Ovary (tissue), 7 donors: ENCODE measurements at regions not wholly inside any gene's neighbourhood (a gene's known extent, or its start where the extent isn't known, plus 50 kb on each side); places are given as distances from the start of the nearest gene placed in this dataset.

Source experiments
- DNase-seq, 5 donors: peaks; one replicate each; pipeline ENCODE4 v3.0.0-alpha.2; 2019 to 2020
- H3K27ac ChIP-seq, 2 donors: fragments of 200-600 bp; one replicate each; pipeline versions ENCODE4 v1.5.1 to v1.8.0; 2019 to 2022
- H3K27me3 ChIP-seq: fragments of 200-600 bp; one replicate; pipeline ENCODE4 v1.8.0; 2022
- H3K36me3 ChIP-seq: fragments of 200-600 bp; sonication (generic); one replicate; pipeline ENCODE4 v1.5.1; 2019
- H3K4me1 ChIP-seq: one replicate; pipeline ENCODE4 v1.8.1; 2013; ENCODE audit warnings: mild to moderate bottlenecking, moderate library complexity; ENCODE audit not compliant: insufficient read depth
- H3K4me3 ChIP-seq: fragments of 200-600 bp; sonication (generic); one replicate; pipeline ENCODE4 v1.5.1; 2017
- H3K9me3 ChIP-seq, 2 donors: fragments of 200-600 bp in 1 of 2; sonication (generic) in 1 of 2; one replicate each; pipeline versions ENCODE4 v1.5.1 to v1.8.1; 2013 to 2019; ENCODE audit warnings: mild to moderate bottlenecking in 1 of 2, moderate library complexity in 1 of 2
- EP300 ChIP-seq: sonication (generic); formaldehyde crosslinking; IDR thresholded peaks from one replicate; pipeline ENCODE4 v1.6.1; 2017; ENCODE audit warnings: antibody characterized with exemption
- POLR2A ChIP-seq: fragments of 450-650 bp; IDR thresholded peaks from one replicate; pipeline ENCODE4 v1.6.1; 2017; ENCODE audit warnings: antibody characterized with exemption, mild to moderate bottlenecking, moderate library complexity
- WGBS, 3 donors: extraction: QIAGEN DNeasy Blood & Tissue Kit in 1 of 3; methylation state at CpG; one replicate each; pipeline versions ENCODE4 v1.1.5 to v1.1.7; 2013 to 2017; 5-methylcytosine and 5-hydroxymethylcytosine counted together
- intact Hi-C, 4 donors: fragments of 100-400 bp; cut with DNase I; formaldehyde crosslinking; loops; one replicate each; pipeline versions ENCODE4 v1.11.0 to v1.15.1; 2022 to 2023
- TF ChIP-seq, protein P1 (sequence below), 3 donors: fragments of 450-650 bp in 2 of 3; fragments of 200-600 bp in 1 of 3; IDR thresholded peaks; one replicate each; pipeline versions ENCODE4 v1.5.1 to v1.8.0; 2016 to 2022; ENCODE audit warnings: antibody characterized with exemption in 3 of 3, mild to moderate bottlenecking in 1 of 3
- donor health status: DM: no; HTN: no; CAD: no; lungs with moderate emphysema.
- donor health status: DM: no; HTN: no; CAD: no.
- donor health status: Bipolar disorder and iron deficiency.
- donor health status: DM: no; HTN: no; CAD: no.
- donor health status: DM: yes; HTN: yes; CAD: no.

DNA sequence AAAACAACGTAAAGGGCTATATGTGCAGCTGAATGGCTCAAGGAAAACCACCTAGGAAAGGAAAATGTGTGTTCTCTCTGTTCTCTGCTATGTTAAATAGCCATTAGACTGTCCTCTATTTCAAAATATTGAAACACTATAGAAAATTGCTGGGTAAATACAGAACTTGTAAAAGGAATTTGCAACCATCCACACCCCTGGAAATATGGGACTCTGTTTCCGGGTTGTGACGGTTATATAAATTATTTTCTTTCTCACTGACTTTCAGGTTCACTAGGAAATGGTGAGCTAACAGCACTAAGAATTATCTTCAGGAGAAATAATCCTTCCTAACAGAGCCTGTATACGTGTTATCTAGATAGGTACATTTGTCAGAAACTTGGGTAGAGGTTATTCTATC, 161.0 kb upstream of the DKK2 start:
- Histone ChIP-seq H3K4me1 (no peaks in the 10 kb centered on the region), H3K4me3 (no peak overlapping the region), H3K9me3 (no peaks in the 10 kb centered on the region), H3K36me3 (no peaks in the 10 kb centered on the region), H3K27me3 (no peaks in the 10 kb centered on the region), H3K27ac (no peak overlapping the region)
- intact Hi-C loops, result no loop called here
- DNase-seq, result no peak
- TF ChIP-seq, protein P1, sequence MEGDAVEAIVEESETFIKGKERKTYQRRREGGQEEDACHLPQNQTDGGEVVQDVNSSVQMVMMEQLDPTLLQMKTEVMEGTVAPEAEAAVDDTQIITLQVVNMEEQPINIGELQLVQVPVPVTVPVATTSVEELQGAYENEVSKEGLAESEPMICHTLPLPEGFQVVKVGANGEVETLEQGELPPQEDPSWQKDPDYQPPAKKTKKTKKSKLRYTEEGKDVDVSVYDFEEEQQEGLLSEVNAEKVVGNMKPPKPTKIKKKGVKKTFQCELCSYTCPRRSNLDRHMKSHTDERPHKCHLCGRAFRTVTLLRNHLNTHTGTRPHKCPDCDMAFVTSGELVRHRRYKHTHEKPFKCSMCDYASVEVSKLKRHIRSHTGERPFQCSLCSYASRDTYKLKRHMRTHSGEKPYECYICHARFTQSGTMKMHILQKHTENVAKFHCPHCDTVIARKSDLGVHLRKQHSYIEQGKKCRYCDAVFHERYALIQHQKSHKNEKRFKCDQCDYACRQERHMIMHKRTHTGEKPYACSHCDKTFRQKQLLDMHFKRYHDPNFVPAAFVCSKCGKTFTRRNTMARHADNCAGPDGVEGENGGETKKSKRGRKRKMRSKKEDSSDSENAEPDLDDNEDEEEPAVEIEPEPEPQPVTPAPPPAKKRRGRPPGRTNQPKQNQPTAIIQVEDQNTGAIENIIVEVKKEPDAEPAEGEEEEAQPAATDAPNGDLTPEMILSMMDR (IDR thresholded peaks at IDR 0.05), result no peak
- TF ChIP-seq EP300, result no peak
- TF ChIP-seq POLR2A, result no peak
- 68 to 84% (median 77%) methylated on average over 4 of the region's 4 CpGs for WGBS, 3 donors

DNA sequence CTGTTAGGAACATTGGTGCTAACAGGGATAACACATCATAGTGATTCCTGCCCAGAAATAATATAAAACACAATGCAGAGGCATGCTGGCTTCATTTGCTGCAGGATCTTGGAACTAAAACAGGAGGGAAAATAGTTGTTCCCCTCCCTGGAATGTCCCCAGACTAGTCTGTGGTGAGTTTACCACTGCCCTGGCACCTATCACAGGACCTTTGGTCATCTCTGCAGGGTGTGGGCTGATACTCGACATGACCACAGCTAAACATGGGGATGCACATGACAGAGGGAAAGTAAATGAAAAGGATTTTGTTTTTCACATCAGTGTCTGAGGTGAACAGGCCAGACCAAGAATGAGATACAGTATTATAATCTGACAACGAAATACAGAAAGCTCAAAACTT, 160.2 kb upstream of the DKK2 start:
- Histone ChIP-seq H3K27me3 (no peaks in the 10 kb centered on the region), H3K4me3 (no peak overlapping the region), H3K4me1 (no peaks in the 10 kb centered on the region), H3K27ac (no peak overlapping the region), H3K36me3 (no peaks in the 10 kb centered on the region), H3K9me3 (no peaks in the 10 kb centered on the region)
- intact Hi-C loops, result no loop called here
- TF ChIP-seq, protein P1 (IDR thresholded peaks at IDR 0.05), result no peak
- TF ChIP-seq POLR2A, result no peak
- no peak for TF ChIP-seq EP300
- WGBS, 3 donors, result 78 to 94% (median 82%) methylated on average over 2 of the region's 2 CpGs
- no peak for DNase-seq

DNA sequence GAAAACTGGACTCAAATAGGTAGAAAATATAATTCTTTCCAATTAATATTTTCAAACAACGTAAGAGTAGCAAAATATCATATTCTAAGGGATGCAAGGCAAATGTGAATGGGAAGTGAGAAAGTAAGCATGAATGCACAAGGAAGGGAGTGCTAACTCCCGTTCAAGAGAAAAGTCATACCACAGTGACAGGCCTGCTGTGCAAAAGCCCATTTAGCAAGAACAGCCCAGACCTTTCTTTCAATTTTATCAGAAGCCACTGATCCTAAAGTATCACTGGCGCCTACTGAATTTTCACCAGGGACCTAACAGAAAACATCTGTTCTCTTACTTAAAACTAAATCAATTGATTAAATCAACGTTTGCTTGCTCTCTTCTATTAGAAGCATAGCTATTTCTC, 157.9 kb upstream of the DKK2 start:
- Histone ChIP-seq H3K27me3 (no peaks in the 10 kb centered on the region), H3K9me3 (no peaks in the 10 kb centered on the region), H3K4me3 (no peak overlapping the region), H3K27ac (no peak overlapping the region), H3K36me3 (no peaks in the 10 kb centered on the region), H3K4me1 (no peaks in the 10 kb centered on the region)
- WGBS, 3 donors, result 63 to 74% (median 69%) methylated on average over 4 of the region's 4 CpGs
- intact Hi-C loops, result no loop called here
- TF ChIP-seq, protein P1 (IDR thresholded peaks at IDR 0.05), result no peak
- DNase-seq, result no peak

DNA sequence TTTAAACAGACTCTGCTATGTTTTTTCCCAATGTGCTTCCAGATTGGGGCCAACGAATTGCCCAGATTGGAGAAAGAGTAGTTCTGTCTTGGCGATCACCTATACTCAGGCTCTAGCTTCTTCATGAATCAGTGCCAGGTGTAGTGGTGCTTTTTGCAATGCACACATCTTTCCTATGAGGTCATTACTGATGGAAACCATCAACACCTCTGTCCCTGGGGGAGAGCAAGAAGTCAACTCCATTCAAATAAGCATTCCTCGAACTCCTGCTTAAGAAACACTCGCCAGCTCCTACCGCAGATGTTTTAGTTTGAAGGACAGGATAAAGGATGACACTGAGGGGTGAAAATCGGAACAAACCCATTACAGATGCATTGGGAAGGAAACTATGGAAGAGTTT, 156.5 kb upstream of the DKK2 start:
- DNase-seq, result no peak
- Histone ChIP-seq H3K4me1 (no peaks in the 10 kb centered on the region), H3K36me3 (no peaks in the 10 kb centered on the region), H3K27ac (no peak overlapping the region), H3K27me3 (no peaks in the 10 kb centered on the region), H3K4me3 (no peak overlapping the region), H3K9me3 (no peaks in the 10 kb centered on the region)
- TF ChIP-seq POLR2A (no peak), EP300 (no peak)
- TF ChIP-seq, protein P1 (IDR thresholded peaks at IDR 0.05), result no peak
- intact Hi-C loops, result no loop called here
- 93 to 94% (median 94%) methylated on average over 6 of the region's 6 CpGs for WGBS, 3 donors

DNA sequence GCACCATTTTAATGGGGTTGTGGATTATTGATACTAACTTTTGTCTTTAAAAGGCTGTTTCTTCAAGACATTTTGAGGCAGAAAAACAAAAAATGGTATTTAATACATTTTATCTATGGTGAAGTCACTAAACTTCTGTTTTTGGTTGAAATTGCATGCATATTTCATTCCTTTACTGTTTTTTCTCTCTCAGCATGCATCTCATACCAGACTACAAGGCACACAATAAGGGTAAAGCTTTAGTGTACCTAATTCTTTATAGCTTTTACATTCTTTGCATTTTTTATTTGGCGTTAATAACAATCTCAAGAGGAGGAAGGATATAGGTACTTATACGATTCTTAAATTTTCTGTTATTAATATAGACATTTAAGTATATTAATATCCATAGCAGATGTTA, 151.0 kb upstream of the DKK2 start:
- no peak overlapping the region for H3K27ac ChIP-seq
- TF ChIP-seq, protein P1 (IDR thresholded peaks at IDR 0.05), result no peak
- TF ChIP-seq POLR2A (no peak), EP300 (no peak)
- H3K36me3 ChIP-seq, result no peaks in the 10 kb centered on the region
- H3K4me3 ChIP-seq, result no peak overlapping the region
- 80 to 82% (median 82%) methylated on average over 2 of the region's 2 CpGs for WGBS, 3 donors
- no peaks in the 10 kb centered on the region for H3K4me1 ChIP-seq
- intact Hi-C loops, result no loop called here
- no peak for DNase-seq
- H3K27me3 ChIP-seq, result no peaks in the 10 kb centered on the region
- no peaks in the 10 kb centered on the region for H3K9me3 ChIP-seq
